Left ventricle myocardium inferior (tissue), 1 donor: ENCODE measurements at regions not wholly inside any gene's neighbourhood (a gene's known extent, or its start where the extent isn't known, plus 50 kb on each side); places are given as distances from the start of the nearest gene placed in this dataset.

Experiments
- DNase-seq: peaks from one replicate; pipeline ENCODE4 v3.0.0-alpha.2; 2020
- H3K27ac ChIP-seq: fragments of 200-600 bp; replicated peaks from 2 replicates; pipeline ENCODE4 v1.8.0; 2021
- H3K27me3 ChIP-seq: fragments of 200-600 bp; 2 replicates; pipeline ENCODE4 v1.8.0; 2021; ENCODE audit warnings: low read depth
- H3K36me3 ChIP-seq: fragments of 200-600 bp; 2 replicates; pipeline ENCODE4 v1.8.0; 2021
- H3K4me1 ChIP-seq: fragments of 200-600 bp; 2 replicates; pipeline ENCODE4 v1.8.0; 2021
- H3K4me3 ChIP-seq: fragments of 200-600 bp; 2 replicates; pipeline ENCODE4 v1.8.0; 2021; ENCODE audit warnings: mild to moderate bottlenecking, moderate library complexity
- H3K9me3 ChIP-seq: fragments of 200-600 bp; replicated peaks from 2 replicates; pipeline ENCODE4 v1.8.0; 2021
- intact Hi-C: fragments of 100-400 bp; cut with micrococcal nuclease; formaldehyde crosslinking; loops from one replicate; pipeline ENCODE4 v1.11.0; 2022
- TF ChIP-seq, protein P1 (sequence below): fragments of 200-600 bp; IDR thresholded peaks from 2 replicates; pipeline ENCODE4 v1.8.0; 2021; ENCODE audit warnings: antibody characterized with exemption, mild to moderate bottlenecking, borderline replicate concordance
- donor health status: DM: no; HTN: yes; CAD: no; lungs with severe emphysema.

- peaks cover 14% of the 10 kb centered on the region for H3K4me1 ChIP-seq
- TF ChIP-seq, protein P1, sequence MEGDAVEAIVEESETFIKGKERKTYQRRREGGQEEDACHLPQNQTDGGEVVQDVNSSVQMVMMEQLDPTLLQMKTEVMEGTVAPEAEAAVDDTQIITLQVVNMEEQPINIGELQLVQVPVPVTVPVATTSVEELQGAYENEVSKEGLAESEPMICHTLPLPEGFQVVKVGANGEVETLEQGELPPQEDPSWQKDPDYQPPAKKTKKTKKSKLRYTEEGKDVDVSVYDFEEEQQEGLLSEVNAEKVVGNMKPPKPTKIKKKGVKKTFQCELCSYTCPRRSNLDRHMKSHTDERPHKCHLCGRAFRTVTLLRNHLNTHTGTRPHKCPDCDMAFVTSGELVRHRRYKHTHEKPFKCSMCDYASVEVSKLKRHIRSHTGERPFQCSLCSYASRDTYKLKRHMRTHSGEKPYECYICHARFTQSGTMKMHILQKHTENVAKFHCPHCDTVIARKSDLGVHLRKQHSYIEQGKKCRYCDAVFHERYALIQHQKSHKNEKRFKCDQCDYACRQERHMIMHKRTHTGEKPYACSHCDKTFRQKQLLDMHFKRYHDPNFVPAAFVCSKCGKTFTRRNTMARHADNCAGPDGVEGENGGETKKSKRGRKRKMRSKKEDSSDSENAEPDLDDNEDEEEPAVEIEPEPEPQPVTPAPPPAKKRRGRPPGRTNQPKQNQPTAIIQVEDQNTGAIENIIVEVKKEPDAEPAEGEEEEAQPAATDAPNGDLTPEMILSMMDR = no peak
- H3K9me3 ChIP-seq = no peaks in the 10 kb centered on the region
- no peak for DNase-seq
- no peaks in the 10 kb centered on the region for H3K36me3 ChIP-seq
- intact Hi-C loops = no loop called here
- H3K27me3 ChIP-seq = no peaks in the 10 kb centered on the region
- no peak overlapping the region for H3K27ac ChIP-seq
- no peak overlapping the region for H3K4me3 ChIP-seq
These were observed 454.4 kb downstream of the NR2F1-AS1 start for GRCh38 chr5:93126634-93127033.

- no peak for DNase-seq
- peaks cover 5% of the 10 kb centered on the region for H3K4me1 ChIP-seq
- no peaks in the 10 kb centered on the region for H3K9me3 ChIP-seq
- H3K27ac ChIP-seq = no peak overlapping the region
- no peak overlapping the region for H3K4me3 ChIP-seq
- no peaks in the 10 kb centered on the region for H3K36me3 ChIP-seq
- H3K27me3 ChIP-seq = no peaks in the 10 kb centered on the region
- TF ChIP-seq, protein P1 = no peak
- intact Hi-C loops = no loop called here
These were observed 457.9 kb downstream of the NR2F1-AS1 start for GRCh38 chr5:93123127-93123526.

- Histone ChIP-seq H3K27ac (no peak overlapping the region), H3K36me3 (no peaks in the 10 kb centered on the region), H3K9me3 (no peaks in the 10 kb centered on the region), H3K27me3 (no peaks in the 10 kb centered on the region), H3K4me1 (peaks cover 8% of the 10 kb centered on the region), H3K4me3 (no peak overlapping the region)
- DNase-seq = no peak
- TF ChIP-seq, protein P1 = no peak
- intact Hi-C loops = no loop called here
These were observed 458.6 kb downstream of the NR2F1-AS1 start for GRCh38 chr5:93122446-93122845.

GRCh38 chr5:93120771-93121170, 460.2 kb downstream of the NR2F1-AS1 start:
- no peak overlapping the region for H3K4me3 ChIP-seq
- no peaks in the 10 kb centered on the region for H3K9me3 ChIP-seq
- no peaks in the 10 kb centered on the region for H3K36me3 ChIP-seq
- TF ChIP-seq, protein P1 = no peak
- peaks cover 8% of the 10 kb centered on the region for H3K4me1 ChIP-seq
- H3K27ac ChIP-seq = no peak overlapping the region
- H3K27me3 ChIP-seq = no peaks in the 10 kb centered on the region
- no peak for DNase-seq
- intact Hi-C loops = no loop called here

DNA sequence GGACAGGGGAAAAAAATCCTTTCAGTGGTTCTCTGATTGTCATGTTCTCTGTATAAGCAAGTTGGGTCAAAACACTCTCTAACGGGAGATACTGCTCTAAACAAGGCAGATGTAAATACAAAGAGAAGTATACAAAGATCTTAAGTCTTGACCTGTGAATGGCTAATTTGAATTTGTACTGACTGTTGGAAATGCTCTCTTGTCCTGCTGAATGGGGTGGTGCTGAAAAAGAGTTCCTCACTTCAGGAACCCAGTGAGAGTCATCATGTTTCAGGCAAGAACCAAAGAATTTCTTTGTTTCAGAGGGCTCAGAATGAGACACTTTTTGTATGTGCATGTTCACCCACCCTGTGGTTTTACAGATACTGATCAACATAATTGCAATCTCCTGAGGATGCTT, 461.0 kb downstream of the NR2F1-AS1 start:
- TF ChIP-seq, protein P1 = no peak
- DNase-seq = no peak
- Histone ChIP-seq H3K27ac (no peak overlapping the region), H3K9me3 (no peaks in the 10 kb centered on the region), H3K27me3 (no peaks in the 10 kb centered on the region), H3K4me1 (peaks cover 8% of the 10 kb centered on the region), H3K4me3 (no peak overlapping the region), H3K36me3 (no peaks in the 10 kb centered on the region)
- intact Hi-C loops = no loop called here
